H1 (cell line): ENCODE measurements at regions not wholly inside any gene's neighbourhood (a gene's known extent, or its start where the extent isn't known, plus 50 kb on each side); places are given as distances from the start of the nearest gene placed in this dataset.

Experiments used
- CTCF ChIA-PET: fragments of 300-600 bp; sonication (Branson Sonifier 250); formaldehyde crosslinking; loops from one replicate; lab custom pipeline; 2021; ENCODE audit not compliant: partially characterized antibody; lab: Charles Lee
- POLR2A ChIA-PET: fragments of 300-600 bp; sonication (Branson Sonifier 250); formaldehyde crosslinking; loops from one replicate; lab custom pipeline; 2021; ENCODE audit warnings: inconsistent platforms; ENCODE audit not compliant: partially characterized antibody; lab: Charles Lee
- DNase-seq, 2 experiments: peaks; one replicate each; pipeline versions ENCODE4 v3.0.0 to v3.0.0-alpha.2; 2010 to 2022; ENCODE audit warnings: low spot score in 2 of 2, low read depth in 1 of 2, mixed read lengths in 1 of 2
- FAIRE-seq: peaks from 2 replicates; lab custom pipeline; 2011; peaks lifted over from hg19 to GRCh38; lab: Jason Lieb, UNC
- H2AFZ ChIP-seq: 2 replicates; pipeline ENCODE4 v1.8.1; 2012; ENCODE audit warnings: low read length, inconsistent platforms
- H2AK5ac ChIP-seq: 2 replicates; pipeline ENCODE4 v1.6.1; 2013; ENCODE audit warnings: low read depth, low read length
- H2BK120ac ChIP-seq: replicated peaks from 2 replicates; pipeline ENCODE3; 2013; ENCODE audit warnings: low read depth, low read length, inconsistent platforms
- H2BK12ac ChIP-seq: 2 replicates; pipeline ENCODE4 v1.6.1; 2013; ENCODE audit warnings: low read depth, low read length
- H2BK15ac ChIP-seq: 2 replicates; pipeline ENCODE4 v1.6.1; 2013; ENCODE audit warnings: low read length
- H2BK20ac ChIP-seq: 2 replicates; pipeline ENCODE4 v1.6.1; 2013; ENCODE audit warnings: low read length
- H2BK5ac ChIP-seq: 2 replicates; pipeline ENCODE4 v1.6.1; 2013; ENCODE audit warnings: low read depth, low read length
- H3K14ac ChIP-seq: 2 replicates; pipeline ENCODE4 v1.6.1; 2013; ENCODE audit warnings: inconsistent platforms; ENCODE audit not compliant: insufficient read length
- H3K18ac ChIP-seq: 2 replicates; pipeline ENCODE4 v1.6.1; 2013; ENCODE audit warnings: low read length; ENCODE audit errors: extremely low read depth
- H3K23ac ChIP-seq: 2 replicates; pipeline ENCODE4 v1.6.1; 2013; ENCODE audit warnings: inconsistent platforms; ENCODE audit not compliant: insufficient read length
- H3K23me2 ChIP-seq: 2 replicates; pipeline ENCODE4 v1.6.1; 2013; ENCODE audit warnings: low read depth, low read length
- H3K27ac ChIP-seq: 2 replicates; pipeline ENCODE4 v1.6.1; 2011; ENCODE audit warnings: low read depth, low read length, inconsistent platforms
- H3K27me3 ChIP-seq, 4 experiments: replicated peaks in 1 of 4; 1 replicate in 1 of 4; 2 replicates in 3 of 4; pipeline versions ENCODE4 v1.6.1 to v1.8.1; 2011 to 2013; ENCODE audit warnings: low read length in 3 of 4, mild to moderate bottlenecking in 3 of 4, inconsistent platforms in 2 of 4, mixed read lengths in 2 of 4, moderate library complexity in 1 of 4; ENCODE audit not compliant: control insufficient read depth in 3 of 4, insufficient read depth in 3 of 4; ENCODE audit errors: extremely low read depth in 1 of 4
- H3K36me3 ChIP-seq, 4 experiments: 2 replicates each; pipeline versions ENCODE4 v1.6.1 to v1.8.1; 2011 to 2013; ENCODE audit warnings: mild to moderate bottlenecking in 4 of 4, low read length in 3 of 4, moderate library complexity in 2 of 4, control low read depth in 1 of 4, inconsistent platforms in 1 of 4; ENCODE audit not compliant: insufficient read depth in 4 of 4, control insufficient read depth in 2 of 4
- H3K4ac ChIP-seq: replicated peaks from 2 replicates; pipeline ENCODE3; 2013; ENCODE audit warnings: low read length, low read depth, mixed read lengths, inconsistent platforms; ENCODE audit not compliant: insufficient read length
- H3K4me1 ChIP-seq, 4 experiments: replicated peaks in 1 of 4; 1 replicate in 1 of 4; 2 replicates in 3 of 4; pipeline versions ENCODE4 v1.6.1 to v1.8.1; 2011 to 2013; ENCODE audit warnings: low read length in 3 of 4, inconsistent platforms in 2 of 4, mixed read lengths in 1 of 4; ENCODE audit not compliant: insufficient read depth in 4 of 4, control insufficient read depth in 3 of 4
- H3K4me2 ChIP-seq, 2 experiments: 2 replicates each; pipeline versions ENCODE4 v1.6.1 to v1.8.1; 2011 to 2013; ENCODE audit warnings: low read depth in 2 of 2, low read length in 2 of 2, control low read depth in 1 of 2, inconsistent platforms in 1 of 2, mild to moderate bottlenecking in 1 of 2; ENCODE audit not compliant: insufficient read depth in 1 of 2
- H3K4me3 ChIP-seq, 4 experiments: fragments of 200-600, 300-600 bp in 1 of 4; sonication (generic), shearing (Covaris generic), sonication (Bioruptor Twin) in 1 of 4; 2 replicates each; pipeline versions ENCODE4 v1.5.1 to v1.8.1; 2011 to 2016; ENCODE audit warnings: low read length in 4 of 4, low read depth in 3 of 4, control low read depth in 2 of 4, inconsistent platforms in 2 of 4, mild to moderate bottlenecking in 2 of 4, mixed read lengths in 1 of 4, moderate library complexity in 1 of 4; ENCODE audit not compliant: insufficient read depth in 2 of 4; ENCODE audit errors: extremely low read depth in 1 of 4
- H3K56ac ChIP-seq: replicated peaks from 2 replicates; pipeline ENCODE3; 2013; ENCODE audit warnings: low read depth, mild to moderate bottlenecking, mixed read lengths, low read length, inconsistent platforms; ENCODE audit not compliant: insufficient read length
- H3K79me1 ChIP-seq: 2 replicates; pipeline ENCODE4 v1.6.1; 2013; ENCODE audit warnings: low read depth, low read length, control low read depth
- H3K79me2 ChIP-seq, 2 experiments: 2 replicates each; pipeline versions ENCODE4 v1.6.1 to v1.8.1; 2012 to 2013; ENCODE audit warnings: low read length in 2 of 2, mild to moderate bottlenecking in 2 of 2, inconsistent platforms in 1 of 2; ENCODE audit not compliant: insufficient read depth in 2 of 2, control insufficient read depth in 1 of 2
- H3K9ac ChIP-seq, 4 experiments: replicated peaks in 1 of 4; 1 replicate in 1 of 4; 2 replicates in 3 of 4; pipeline versions ENCODE4 v1.6.1 to v1.8.1; 2011 to 2013; ENCODE audit warnings: low read depth in 3 of 4, low read length in 3 of 4, control low read depth in 2 of 4, mild to moderate bottlenecking in 2 of 4, moderate library complexity in 2 of 4, inconsistent platforms in 1 of 4; ENCODE audit errors: extremely low read depth in 1 of 4
- H3K9me3 ChIP-seq, 2 experiments: 2 replicates each; pipeline versions ENCODE4 v1.6.1 to v1.8.1; 2012 to 2013; ENCODE audit warnings: mild to moderate bottlenecking in 2 of 2, moderate library complexity in 2 of 2, control low read depth in 1 of 2, inconsistent platforms in 1 of 2, low read depth in 1 of 2, low read length in 1 of 2, mixed read lengths in 1 of 2; ENCODE audit not compliant: insufficient read depth in 2 of 2
- H4K20me1 ChIP-seq, 2 experiments: replicated peaks in 1 of 2; 2 replicates each; pipeline versions ENCODE3 to v1.8.1; 2011 to 2013; ENCODE audit warnings: inconsistent platforms in 2 of 2, low read length in 2 of 2, mild to moderate bottlenecking in 1 of 2; ENCODE audit not compliant: insufficient read depth in 2 of 2, control insufficient read depth in 1 of 2
- H4K5ac ChIP-seq: 2 replicates; pipeline ENCODE4 v1.6.1; 2013; ENCODE audit warnings: low read length, low read depth, mixed read lengths, inconsistent platforms; ENCODE audit not compliant: insufficient read length
- H4K8ac ChIP-seq: 2 replicates; pipeline ENCODE4 v1.8.0; 2013; ENCODE audit warnings: mild to moderate bottlenecking, moderate library complexity, low read length, inconsistent platforms; ENCODE audit not compliant: insufficient read depth; ENCODE audit errors: extremely low read depth
- H4K91ac ChIP-seq: replicated peaks from 2 replicates; pipeline ENCODE3; 2013; ENCODE audit warnings: low read length, mixed read lengths, inconsistent platforms; ENCODE audit not compliant: insufficient read length
- CREB1 ChIP-seq: IDR thresholded peaks from 2 replicates; pipeline ENCODE4 v1.6.1; 2012; ENCODE audit warnings: inconsistent platforms
- GABPA ChIP-seq: IDR thresholded peaks from 2 replicates; pipeline ENCODE4 v1.6.1; 2011; ENCODE audit warnings: mild to moderate bottlenecking, low read length, moderate library complexity, borderline replicate concordance; ENCODE audit not compliant: insufficient read depth
- RXRA ChIP-seq: IDR thresholded peaks from 2 replicates; pipeline ENCODE4 v1.6.1; 2011; ENCODE audit warnings: low read depth, mild to moderate bottlenecking, low read length, moderate library complexity; ENCODE audit not compliant: insufficient read depth
- SIX5 ChIP-seq: IDR thresholded peaks from 2 replicates; pipeline ENCODE4 v1.6.1; 2011; ENCODE audit warnings: mild to moderate bottlenecking, low read depth, low read length
- SRF ChIP-seq: IDR thresholded peaks from 2 replicates; pipeline ENCODE4 v1.6.1; 2011; ENCODE audit warnings: mild to moderate bottlenecking, low read depth, low read length, moderate library complexity
- TCF12 ChIP-seq: IDR thresholded peaks from 2 replicates; pipeline ENCODE4 v1.6.1; 2011; ENCODE audit warnings: low read depth, mild to moderate bottlenecking, low read length
- WGBS, 2 experiments: shearing (Covaris generic) in 1 of 2; methylation state at CpG; one replicate each; pipeline versions ENCODE4 v1.1.6 to v1.1.7; 2013 to 2015; ENCODE audit warnings: low lambda C conversion rate in 2 of 2, mixed read lengths in 2 of 2, inconsistent platforms in 1 of 2, low coverage in 1 of 2, missing lambda C conversion rate in 1 of 2; ENCODE audit not compliant: insufficient replicate concordance in 2 of 2, insufficient coverage in 1 of 2, insufficient read length in 1 of 2; ENCODE audit errors: extremely low coverage in 1 of 2, missing lambda C conversion rate in 1 of 2; 5-methylcytosine and 5-hydroxymethylcytosine counted together
- TF ChIP-seq, protein P1 (sequence below), 3 experiments: IDR thresholded peaks; 1 replicate in 2 of 3; 2 replicates in 1 of 3; pipeline versions ENCODE4 v1.5.1 to v1.6.1; 2011; ENCODE audit warnings: low read length in 3 of 3, mild to moderate bottlenecking in 3 of 3, inconsistent platforms in 2 of 3, low read depth in 1 of 3, moderate library complexity in 1 of 3; ENCODE audit not compliant: insufficient read depth in 1 of 3; ENCODE audit errors: control extremely low read depth in 1 of 3

DNA sequence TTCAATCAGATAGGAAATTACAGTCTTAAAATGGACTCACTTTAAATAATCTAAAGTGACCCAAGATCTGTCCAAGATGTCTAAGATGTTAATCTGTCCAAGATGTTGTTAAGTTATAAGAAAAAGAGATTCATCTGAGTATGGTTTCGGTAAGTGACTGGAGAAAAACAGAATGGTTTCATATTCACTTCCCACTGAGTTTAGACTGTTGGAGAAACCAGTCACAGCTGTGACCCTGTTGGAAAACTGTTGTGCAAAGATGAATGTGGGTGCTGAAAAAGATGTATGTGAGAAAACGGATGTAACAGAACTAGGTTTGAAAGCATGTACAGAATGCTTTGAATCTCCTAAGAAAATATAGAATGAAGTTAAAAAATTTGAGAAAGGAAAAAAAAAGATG is 325.9 kb downstream of the COL12A1 start:
- CTCF ChIA-PET = no interaction called here
- Histone ChIP-seq H3K79me2 (no peaks in the 10 kb centered on the region), H2BK12ac (no peak overlapping the region), H3K23ac (no peak overlapping the region), H4K8ac (no peak overlapping the region), H4K91ac (no peak overlapping the region), H2AK5ac (no peak overlapping the region), H3K27ac (no peak overlapping the region), H4K5ac (no peak overlapping the region), H3K79me1 (no peaks in the 10 kb centered on the region), H3K56ac (no peak overlapping the region), H3K23me2 (no peaks in the 10 kb centered on the region), H2BK20ac (no peak overlapping the region), H3K9ac (no peak overlapping the region), H2BK5ac (no peak overlapping the region), H2BK15ac (no peak overlapping the region), H3K14ac (no peak overlapping the region), H3K4me2 (no peak overlapping the region), H3K36me3 (no peaks in the 10 kb centered on the region), H3K4ac (no peak overlapping the region), H2AFZ (0 out of 2 replicates have a peak overlapping the region, but pooled peaks have one; percentile 17), H2BK120ac (no peak overlapping the region), H3K9me3 (no peaks in the 10 kb centered on the region), H3K4me1 (no peaks in the 10 kb centered on the region), H3K4me3 (no peak overlapping the region), H3K18ac (no peak overlapping the region), H4K20me1 (no peaks in the 10 kb centered on the region), H3K27me3 (peaks cover 0 to 1% (median 0%) of the 10 kb centered on the region in 4 experiments; a peak in 1 of 7 replicates)
- WGBS, 2 experiments = 79% methylated on average over 2 of the region's 2 CpGs; no CpG with 5 or more reads in 1 of the 2 experiments
- POLR2A ChIA-PET = no interaction called here
- TF ChIP-seq GABPA (no peak), SRF (no peak), SIX5 (no peak), CREB1 (no peak), RXRA (no peak), TCF12 (no peak)
- TF ChIP-seq, protein P1, sequence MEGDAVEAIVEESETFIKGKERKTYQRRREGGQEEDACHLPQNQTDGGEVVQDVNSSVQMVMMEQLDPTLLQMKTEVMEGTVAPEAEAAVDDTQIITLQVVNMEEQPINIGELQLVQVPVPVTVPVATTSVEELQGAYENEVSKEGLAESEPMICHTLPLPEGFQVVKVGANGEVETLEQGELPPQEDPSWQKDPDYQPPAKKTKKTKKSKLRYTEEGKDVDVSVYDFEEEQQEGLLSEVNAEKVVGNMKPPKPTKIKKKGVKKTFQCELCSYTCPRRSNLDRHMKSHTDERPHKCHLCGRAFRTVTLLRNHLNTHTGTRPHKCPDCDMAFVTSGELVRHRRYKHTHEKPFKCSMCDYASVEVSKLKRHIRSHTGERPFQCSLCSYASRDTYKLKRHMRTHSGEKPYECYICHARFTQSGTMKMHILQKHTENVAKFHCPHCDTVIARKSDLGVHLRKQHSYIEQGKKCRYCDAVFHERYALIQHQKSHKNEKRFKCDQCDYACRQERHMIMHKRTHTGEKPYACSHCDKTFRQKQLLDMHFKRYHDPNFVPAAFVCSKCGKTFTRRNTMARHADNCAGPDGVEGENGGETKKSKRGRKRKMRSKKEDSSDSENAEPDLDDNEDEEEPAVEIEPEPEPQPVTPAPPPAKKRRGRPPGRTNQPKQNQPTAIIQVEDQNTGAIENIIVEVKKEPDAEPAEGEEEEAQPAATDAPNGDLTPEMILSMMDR (IDR thresholded peaks at IDR 0.05; ENCODE audit: control extremely low read depth in 1 of 3, insufficient read depth in 1 of 3, low read depth in 1 of 3, low read length in 3 of 3) = no peak
- no peak for DNase-seq
- FAIRE-seq = no peak
